ENCODE measurements at regions not wholly inside any gene's neighbourhood (a gene's known extent, or its start where the extent isn't known, plus 50 kb on each side); places are given as distances from the start of the nearest gene placed in this dataset.

- H3K27ac ChIP-seq = no peak overlapping the region
- H3K4me1 ChIP-seq = no peaks in the 10 kb centered on the region
- TF ChIP-seq POLR2AphosphoS5 (IDR thresholded peaks at IDR 0.05) (no peak), POLR2A (IDR thresholded peaks at IDR 0.05) (no peak), CTCF (IDR thresholded peaks at IDR 0.05) (no peak)
- H3K4me3 ChIP-seq = no peak overlapping the region
- intact Hi-C loops (cut with DNase I; ENCODE audit: low total_unique reads) = no loop called here
- DNase-seq (ENCODE audit: low spot score in 2 of 2) = no peak
- H3K9me3 ChIP-seq = peaks cover 0 to 5% of the 10 kb centered on the region in 2 donors
- H3K36me3 ChIP-seq = no peaks in the 10 kb centered on the region
- no peaks in the 10 kb centered on the region for H3K27me3 ChIP-seq
These were observed 231.9 kb downstream of the TTC8 start for GRCh38 chr14:89056394-89056793.

GRCh38 chr14:89058697-89059096, 234.2 kb downstream of the TTC8 start:
- no peak for DNase-seq (ENCODE audit: low spot score in 2 of 2)
- no peak for TF ChIP-seq POLR2AphosphoS5 (IDR thresholded peaks at IDR 0.05)
- TF ChIP-seq CTCF (IDR thresholded peaks at IDR 0.05) = no peak
- no peak for TF ChIP-seq POLR2A (IDR thresholded peaks at IDR 0.05)
- Histone ChIP-seq H3K4me3 (no peak overlapping the region), H3K27ac (no peak overlapping the region), H3K27me3 (no peaks in the 10 kb centered on the region), H3K4me1 (no peaks in the 10 kb centered on the region), H3K36me3 (no peaks in the 10 kb centered on the region), H3K9me3 (no peaks in the 10 kb centered on the region)
- intact Hi-C loops (cut with DNase I; ENCODE audit: low total_unique reads) = no loop called here

GRCh38 chr14:89060191-89060590, 235.7 kb downstream of the TTC8 start:
- Histone ChIP-seq H3K4me1 (no peaks in the 10 kb centered on the region), H3K4me3 (no peak overlapping the region), H3K36me3 (no peaks in the 10 kb centered on the region), H3K27ac (no peak overlapping the region), H3K27me3 (no peaks in the 10 kb centered on the region), H3K9me3 (no peaks in the 10 kb centered on the region)
- TF ChIP-seq POLR2AphosphoS5 (IDR thresholded peaks at IDR 0.05) (no peak), POLR2A (IDR thresholded peaks at IDR 0.05) (no peak), CTCF (IDR thresholded peaks at IDR 0.05) (no peak)
- intact Hi-C loops (cut with DNase I; ENCODE audit: low total_unique reads) = no loop called here
- DNase-seq (ENCODE audit: low spot score in 2 of 2) = no peak

- no peaks in the 10 kb centered on the region for H3K36me3 ChIP-seq
- H3K4me3 ChIP-seq = no peak overlapping the region
- intact Hi-C loops (cut with DNase I; ENCODE audit: low total_unique reads) = no loop called here
- TF ChIP-seq POLR2A (IDR thresholded peaks at IDR 0.05) = no peak
- TF ChIP-seq CTCF (IDR thresholded peaks at IDR 0.05) = no peak
- no peak for TF ChIP-seq POLR2AphosphoS5 (IDR thresholded peaks at IDR 0.05)
- DNase-seq (ENCODE audit: low spot score in 2 of 2) = no peak
- H3K9me3 ChIP-seq = no peaks in the 10 kb centered on the region
- H3K27me3 ChIP-seq = no peaks in the 10 kb centered on the region
- no peak overlapping the region for H3K27ac ChIP-seq
- no peaks in the 10 kb centered on the region for H3K4me1 ChIP-seq
These were observed 237.2 kb downstream of the TTC8 start for GRCh38 chr14:89061696-89062095.

GRCh38 chr14:89065879-89066278, 241.4 kb downstream of the TTC8 start:
- Histone ChIP-seq H3K4me1 (no peaks in the 10 kb centered on the region), H3K27me3 (no peaks in the 10 kb centered on the region), H3K9me3 (no peaks in the 10 kb centered on the region), H3K27ac (no peak overlapping the region), H3K36me3 (no peaks in the 10 kb centered on the region), H3K4me3 (no peak overlapping the region)
- TF ChIP-seq CTCF (IDR thresholded peaks at IDR 0.05) = no peak
- TF ChIP-seq POLR2AphosphoS5 (IDR thresholded peaks at IDR 0.05) = no peak
- no peak for TF ChIP-seq POLR2A (IDR thresholded peaks at IDR 0.05)
- no peak for DNase-seq (ENCODE audit: low spot score in 2 of 2)
- intact Hi-C loops (cut with DNase I; ENCODE audit: low total_unique reads) = no loop called here

All from breast epithelium (tissue), 4 donors.